A549 (cell line): ENCODE measurements at regions not wholly inside any gene's neighbourhood (a gene's known extent, or its start where the extent isn't known, plus 50 kb on each side); places are given as distances from the start of the nearest gene placed in this dataset.

Experiments
- ATAC-seq, 2 experiments: fragments of 200-7000 bp in 1 of 2; fragments of >200 bp in 1 of 2; cut with Nextera tagmentation in 1 of 2; cut with Tn5 transposase in 1 of 2; 3 replicates each; pipeline versions ENCODE4 v1.8.0 to v1.9.1; 2018 to 2020; ENCODE audit warnings: mild to moderate bottlenecking in 1 of 2, moderate library complexity in 1 of 2
- CTCF ChIA-PET: fragments of 300-600 bp; sonication (Branson Sonifier 250); formaldehyde crosslinking; extraction: SDS; loops from one replicate; lab custom pipeline; 2021; ENCODE audit warnings: antibody characterized with exemption, inconsistent platforms; lab: Yijun Ruan, JAX
- POLR2A ChIA-PET: fragments of 350-600 bp; formaldehyde crosslinking; extraction: SDS; loops from one replicate; lab custom pipeline; 2021; ENCODE audit warnings: antibody characterized with exemption, inconsistent platforms; lab: Yijun Ruan, JAX
- DNase-seq, 2 experiments: peaks; one replicate each; pipeline versions ENCODE4 v3.0.0 to v3.0.0-alpha.2; 2011 to 2016; ENCODE audit warnings: low read depth in 1 of 2, low spot score in 1 of 2
- FAIRE-seq: peaks from 2 replicates; lab custom pipeline; 2011; peaks lifted over from hg19 to GRCh38; lab: Jason Lieb, UNC
- H3K27ac ChIP-seq, 2 experiments: fragments of >200 bp; sonication (Bioruptor Twin); formaldehyde crosslinking; 3 replicates each; pipeline ENCODE4 v1.5.1; 2016 to 2017
- H3K4me1 ChIP-seq: fragments of >200 bp; sonication (Bioruptor Twin); formaldehyde crosslinking; 3 replicates; pipeline ENCODE4 v1.6.1; 2016
- H3K4me2 ChIP-seq: fragments of >200 bp; sonication (Bioruptor Twin); formaldehyde crosslinking; 3 replicates; pipeline ENCODE4 v1.6.1; 2016
- H3K4me3 ChIP-seq: fragments of >200 bp; sonication (Bioruptor Twin); formaldehyde crosslinking; 3 replicates; pipeline ENCODE4 v1.5.1; 2016
- H3K9me3 ChIP-seq: fragments of >200 bp; sonication (Bioruptor Twin); formaldehyde crosslinking; 3 replicates; pipeline ENCODE4 v1.6.1; 2016
- BHLHE40 ChIP-seq: IDR thresholded peaks from 2 replicates; pipeline ENCODE4 v1.6.1; 2012; ENCODE audit warnings: low read depth, low read length, inconsistent platforms
- CBX2 ChIP-seq: fragments of 200-600 bp; sonication (generic); IDR thresholded peaks from 2 replicates; pipeline ENCODE4 v1.6.1; 2016; ENCODE audit warnings: low read depth, mild to moderate bottlenecking, borderline replicate concordance
- CBX8 ChIP-seq: fragments of 200-600 bp; sonication (generic); IDR thresholded peaks from 2 replicates; pipeline ENCODE4 v1.6.1; 2016
- CHD4 ChIP-seq: fragments of 200-600 bp; sonication (generic); IDR thresholded peaks from 2 replicates; pipeline ENCODE4 v1.6.1; 2016; ENCODE audit warnings: antibody characterized with exemption, mild to moderate bottlenecking, borderline replicate concordance
- EHMT2 ChIP-seq: fragments of 200-600 bp; sonication (generic); IDR thresholded peaks from 2 replicates; pipeline ENCODE4 v1.6.1; 2016; ENCODE audit warnings: antibody characterized with exemption, low read depth, mild to moderate bottlenecking, moderate library complexity
- EP300 ChIP-seq, 2 experiments: fragments of >200 bp; sonication (Bioruptor Twin); formaldehyde crosslinking; IDR thresholded peaks; 2 replicates in 1 of 2; 3 replicates in 1 of 2; pipeline ENCODE4 v1.6.1; 2016 to 2017
- HEYL ChIP-seq: fragments of 250-450 bp; sonication (Bioruptor Pico); IDR thresholded peaks from 2 replicates; pipeline ENCODE4 v1.8.0; 2021; ENCODE audit warnings: mild to moderate bottlenecking, moderate library complexity
- KDM5A ChIP-seq: fragments of 200-600 bp; sonication (generic); IDR thresholded peaks from 2 replicates; pipeline ENCODE4 v1.6.1; 2016; ENCODE audit warnings: antibody characterized with exemption, mild to moderate bottlenecking
- MAFK ChIP-seq: fragments of 450-650 bp; IDR thresholded peaks from 2 replicates; pipeline ENCODE4 v1.6.1; 2014; ENCODE audit not compliant: partially characterized antibody
- NFE2L2 ChIP-seq: fragments of 150-350 bp; conservative IDR thresholded peaks from 2 replicates; pipeline ENCODE4 v1.6.1; 2014; ENCODE audit warnings: low read length
- RAD21 ChIP-seq, 2 experiments: fragments of >200 bp in 1 of 2; sonication (Bioruptor Twin) in 1 of 2; formaldehyde crosslinking in 1 of 2; IDR thresholded peaks in 1 of 2; conservative IDR thresholded peaks in 1 of 2; 2 replicates in 1 of 2; 3 replicates in 1 of 2; pipeline ENCODE4 v1.6.1; 2012 to 2018; ENCODE audit warnings: inconsistent platforms in 1 of 2
- RCOR1 ChIP-seq: fragments of 150-350 bp; IDR thresholded peaks from 2 replicates; pipeline ENCODE4 v1.6.1; 2014; ENCODE audit warnings: antibody characterized with exemption, low read length, low read depth
- ZSCAN20 ChIP-seq: fragments of 250-450 bp; sonication (Bioruptor Pico); IDR thresholded peaks from 2 replicates; pipeline ENCODE4 v1.8.0; 2022; ENCODE audit warnings: mild to moderate bottlenecking, moderate library complexity
- WGBS: methylation state at CpG from one replicate; pipeline ENCODE4 v1.1.6; 2017; ENCODE audit errors: missing lambda C conversion rate; 5-methylcytosine and 5-hydroxymethylcytosine counted together
- TF ChIP-seq, protein P1 (sequence below): fragments of >200 bp; sonication (Bioruptor Twin); formaldehyde crosslinking; IDR thresholded peaks from 3 replicates; pipeline ENCODE4 v1.6.1; 2016
- TF ChIP-seq, protein P2 (sequence below): fragments of >200 bp; sonication (Bioruptor Twin); formaldehyde crosslinking; IDR thresholded peaks from 2 replicates; pipeline ENCODE4 v1.6.1; 2016
- TF ChIP-seq, protein P3 (sequence below): IDR thresholded peaks from 2 replicates; pipeline ENCODE4 v1.6.1; 2012
- TF ChIP-seq, protein P4 (sequence below): fragments of >200 bp; sonication (Bioruptor Twin); formaldehyde crosslinking; IDR thresholded peaks from 3 replicates; pipeline ENCODE4 v1.5.1; 2016
- TF ChIP-seq, protein P5 (sequence below): fragments of 450-650 bp; IDR thresholded peaks from 2 replicates; pipeline ENCODE4 v1.6.1; 2014; ENCODE audit warnings: antibody characterized with exemption
- TF ChIP-seq, protein P6 (sequence below): IDR thresholded peaks from 2 replicates; pipeline ENCODE4 v1.6.1; 2012

DNA sequence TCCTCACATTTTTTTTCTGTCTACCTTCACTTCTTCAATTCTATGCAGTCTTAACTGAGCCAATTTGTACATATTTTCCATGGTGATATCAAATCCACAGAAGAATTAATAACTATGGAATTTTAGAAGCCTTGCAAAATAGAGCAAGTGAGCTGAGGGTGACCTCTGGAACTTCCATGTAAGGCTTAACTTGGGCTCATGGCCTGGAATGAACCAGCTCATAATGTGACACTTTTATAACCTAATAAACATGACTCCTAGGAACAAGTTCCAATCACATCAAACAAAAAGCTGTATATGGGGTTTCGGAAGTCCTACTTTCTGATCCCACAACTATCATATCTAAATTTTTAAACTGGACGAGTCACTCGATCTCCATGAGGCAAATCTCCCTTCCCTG, 232.4 kb downstream of the FOXA2 start:
- WGBS, result 91% methylated on average over 3 of the region's 3 CpGs
- peaks cover 8% of the 10 kb centered on the region; the same call in 2 of the 3 replicates for H3K9me3 ChIP-seq
- no peak overlapping the region for H3K27ac ChIP-seq
- no peak for ATAC-seq
- peak; percentile 88 for FAIRE-seq
- H3K4me3 ChIP-seq, result no peak overlapping the region
- CTCF ChIA-PET, result interaction anchor here (1.5 to 8.8 kb wide), 6 partner anchors 13 to 989 kb away, joined by 6 to 85 read pairs (median 9); no protein-coding TSS in a partner anchor
- peaks cover 15% of the 10 kb centered on the region for H3K4me1 ChIP-seq
- no peak overlapping the region for H3K4me2 ChIP-seq
- TF ChIP-seq RAD21 (conservative IDR thresholded peaks at IDR 0.05 in 1 of 2, IDR thresholded peaks at IDR 0.05 in 1 of 2), result no peak
- no peak for TF ChIP-seq CBX8
- TF ChIP-seq MAFK, result no peak
- POLR2A ChIA-PET, result no interaction called here
- no peak for DNase-seq

DNA sequence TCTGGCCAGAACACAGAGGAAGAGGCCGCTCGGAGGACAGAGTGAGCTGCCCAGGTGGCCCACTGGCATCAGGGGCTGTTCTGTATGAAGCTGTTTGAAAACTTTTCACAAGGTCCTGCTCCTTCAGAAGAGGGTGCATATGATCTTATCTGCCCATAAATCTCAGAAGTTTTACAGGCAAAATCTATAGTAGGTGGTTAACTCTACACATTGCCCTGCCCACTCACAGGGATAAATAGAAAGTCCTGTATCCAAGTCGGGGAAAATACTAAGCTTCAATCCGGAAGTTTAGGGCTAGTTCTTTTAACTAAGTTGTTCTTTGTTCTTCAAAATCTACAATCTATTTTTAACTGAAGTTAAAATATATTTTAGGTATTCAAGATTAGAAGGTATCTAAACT, 233.7 kb downstream of the FOXA2 start:
- Histone ChIP-seq H3K27ac (no peak overlapping the region), H3K4me3 (no peak overlapping the region), H3K4me2 (no peak overlapping the region), H3K4me1 (peaks cover 23% of the 10 kb centered on the region), H3K9me3 (peaks cover 8% of the 10 kb centered on the region; the same call in 2 of the 3 replicates)
- TF ChIP-seq, protein P1, sequence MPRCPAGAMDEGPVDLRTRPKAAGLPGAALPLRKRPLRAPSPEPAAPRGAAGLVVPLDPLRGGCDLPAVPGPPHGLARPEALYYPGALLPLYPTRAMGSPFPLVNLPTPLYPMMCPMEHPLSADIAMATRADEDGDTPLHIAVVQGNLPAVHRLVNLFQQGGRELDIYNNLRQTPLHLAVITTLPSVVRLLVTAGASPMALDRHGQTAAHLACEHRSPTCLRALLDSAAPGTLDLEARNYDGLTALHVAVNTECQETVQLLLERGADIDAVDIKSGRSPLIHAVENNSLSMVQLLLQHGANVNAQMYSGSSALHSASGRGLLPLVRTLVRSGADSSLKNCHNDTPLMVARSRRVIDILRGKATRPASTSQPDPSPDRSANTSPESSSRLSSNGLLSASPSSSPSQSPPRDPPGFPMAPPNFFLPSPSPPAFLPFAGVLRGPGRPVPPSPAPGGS, result no peak
- TF ChIP-seq, protein P2, sequence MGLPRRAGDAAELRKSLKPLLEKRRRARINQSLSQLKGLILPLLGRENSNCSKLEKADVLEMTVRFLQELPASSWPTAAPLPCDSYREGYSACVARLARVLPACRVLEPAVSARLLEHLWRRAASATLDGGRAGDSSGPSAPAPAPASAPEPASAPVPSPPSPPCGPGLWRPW, result no peak
- TF ChIP-seq EP300 (IDR thresholded peaks at IDR 0.05) (no peak), KDM5A (no peak)
- ChIA-PET POLR2A (interaction anchor here (1.1 kb wide), 1 partner anchor 237 kb away, joined by 3 read pairs; no protein-coding TSS in a partner anchor), CTCF (interaction anchor here (0.9 to 8.8 kb wide), 14 partner anchors 7 to 333 kb away, joined by 3 to 85 read pairs (median 5); partner anchors contain the start of gene FOXA2)
- DNase-seq (no peak), FAIRE-seq (no peak), ATAC-seq (no peak)
- WGBS, result 88% methylated on average over 4 of the region's 4 CpGs

DNA sequence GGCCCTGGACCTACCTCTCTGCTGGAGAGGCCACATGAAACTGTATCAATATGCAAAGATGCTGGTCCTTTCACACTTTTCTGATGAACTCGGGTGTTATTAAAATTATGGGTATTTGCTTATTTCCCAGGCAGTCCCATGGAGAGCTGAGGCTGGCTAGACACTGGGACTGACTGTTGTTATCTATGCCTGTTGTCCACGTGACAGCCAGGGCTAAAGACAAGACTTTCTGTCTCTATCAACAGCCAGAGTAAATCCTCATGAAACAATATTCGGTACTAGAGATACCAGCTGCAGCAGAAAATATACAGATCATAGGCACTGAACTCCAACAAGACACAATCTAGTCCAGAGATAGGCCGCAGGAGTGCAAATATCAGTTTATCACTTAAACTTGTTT, 236.4 kb downstream of the FOXA2 start:
- no peak overlapping the region for H3K4me2 ChIP-seq
- WGBS, result 60% methylated on average over 4 of the region's 4 CpGs
- DNase-seq (no peak), FAIRE-seq (no peak), ATAC-seq (no peak; a peak in 1 of 6 replicates)
- H3K9me3 ChIP-seq, result no peaks in the 10 kb centered on the region
- TF ChIP-seq EHMT2 (no peak), ZSCAN20 (CRISPR knock-in tag) (no peak), KDM5A (no peak), EP300 (IDR thresholded peaks at IDR 0.05) (no peak), NFE2L2 (no peak), CHD4 (no peak), BHLHE40 (no peak)
- TF ChIP-seq, protein P3, sequence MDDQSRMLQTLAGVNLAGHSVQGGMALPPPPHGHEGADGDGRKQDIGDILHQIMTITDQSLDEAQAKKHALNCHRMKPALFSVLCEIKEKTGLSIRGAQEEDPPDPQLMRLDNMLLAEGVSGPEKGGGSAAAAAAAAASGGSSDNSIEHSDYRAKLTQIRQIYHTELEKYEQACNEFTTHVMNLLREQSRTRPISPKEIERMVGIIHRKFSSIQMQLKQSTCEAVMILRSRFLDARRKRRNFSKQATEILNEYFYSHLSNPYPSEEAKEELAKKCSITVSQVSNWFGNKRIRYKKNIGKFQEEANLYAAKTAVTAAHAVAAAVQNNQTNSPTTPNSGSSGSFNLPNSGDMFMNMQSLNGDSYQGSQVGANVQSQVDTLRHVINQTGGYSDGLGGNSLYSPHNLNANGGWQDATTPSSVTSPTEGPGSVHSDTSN, result no peak
- TF ChIP-seq, protein P4, sequence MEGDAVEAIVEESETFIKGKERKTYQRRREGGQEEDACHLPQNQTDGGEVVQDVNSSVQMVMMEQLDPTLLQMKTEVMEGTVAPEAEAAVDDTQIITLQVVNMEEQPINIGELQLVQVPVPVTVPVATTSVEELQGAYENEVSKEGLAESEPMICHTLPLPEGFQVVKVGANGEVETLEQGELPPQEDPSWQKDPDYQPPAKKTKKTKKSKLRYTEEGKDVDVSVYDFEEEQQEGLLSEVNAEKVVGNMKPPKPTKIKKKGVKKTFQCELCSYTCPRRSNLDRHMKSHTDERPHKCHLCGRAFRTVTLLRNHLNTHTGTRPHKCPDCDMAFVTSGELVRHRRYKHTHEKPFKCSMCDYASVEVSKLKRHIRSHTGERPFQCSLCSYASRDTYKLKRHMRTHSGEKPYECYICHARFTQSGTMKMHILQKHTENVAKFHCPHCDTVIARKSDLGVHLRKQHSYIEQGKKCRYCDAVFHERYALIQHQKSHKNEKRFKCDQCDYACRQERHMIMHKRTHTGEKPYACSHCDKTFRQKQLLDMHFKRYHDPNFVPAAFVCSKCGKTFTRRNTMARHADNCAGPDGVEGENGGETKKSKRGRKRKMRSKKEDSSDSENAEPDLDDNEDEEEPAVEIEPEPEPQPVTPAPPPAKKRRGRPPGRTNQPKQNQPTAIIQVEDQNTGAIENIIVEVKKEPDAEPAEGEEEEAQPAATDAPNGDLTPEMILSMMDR, result no peak
- ChIA-PET POLR2A (interaction anchor here (0.5 kb wide), 1 partner anchor 1073 kb away, joined by 3 read pairs; no protein-coding TSS in a partner anchor), CTCF (interaction anchor here (1.2 to 8.8 kb wide), 6 partner anchors 9 to 239 kb away, joined by 3 to 85 read pairs (median 13); no protein-coding TSS in a partner anchor)
- no peak overlapping the region; a peak in 1 of 6 replicates for H3K27ac ChIP-seq
- peaks cover 8% of the 10 kb centered on the region for H3K4me1 ChIP-seq
- no peak overlapping the region for H3K4me3 ChIP-seq

DNA sequence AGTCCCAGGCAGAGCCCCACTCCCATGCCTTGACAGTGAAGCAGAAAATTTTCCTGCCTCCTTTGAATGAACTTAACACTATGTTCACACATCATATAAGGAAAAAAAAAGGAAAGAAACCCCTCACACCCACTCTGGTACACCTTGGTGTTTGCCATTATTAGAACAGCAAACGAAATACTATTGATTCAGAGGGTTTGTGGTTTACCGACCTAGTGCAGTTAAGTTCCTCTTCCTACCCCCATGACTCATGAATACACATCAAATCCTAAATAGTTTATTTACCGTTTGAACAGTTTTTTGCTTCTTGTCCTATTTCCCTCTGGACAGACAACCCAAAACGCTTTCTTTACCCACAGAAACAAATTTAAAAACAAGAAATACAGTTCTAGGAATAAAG, 237.7 kb downstream of the FOXA2 start:
- 0 out of 6 replicates have a peak, but pooled peaks of 1 of the 2 experiments have one; percentile 27 for ATAC-seq
- POLR2A ChIA-PET, result no interaction called here
- WGBS, result 16% methylated on average over 4 of the region's 4 CpGs
- FAIRE-seq, result peak; percentile 39
- TF ChIP-seq, protein P5, sequence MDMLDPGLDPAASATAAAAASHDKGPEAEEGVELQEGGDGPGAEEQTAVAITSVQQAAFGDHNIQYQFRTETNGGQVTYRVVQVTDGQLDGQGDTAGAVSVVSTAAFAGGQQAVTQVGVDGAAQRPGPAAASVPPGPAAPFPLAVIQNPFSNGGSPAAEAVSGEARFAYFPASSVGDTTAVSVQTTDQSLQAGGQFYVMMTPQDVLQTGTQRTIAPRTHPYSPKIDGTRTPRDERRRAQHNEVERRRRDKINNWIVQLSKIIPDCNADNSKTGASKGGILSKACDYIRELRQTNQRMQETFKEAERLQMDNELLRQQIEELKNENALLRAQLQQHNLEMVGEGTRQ, result no peak
- TF ChIP-seq RCOR1 (no peak), CBX2 (no peak), CHD4 (no peak), HEYL (CRISPR knock-in tag) (no peak)
- TF ChIP-seq, protein P1, result no peak
- TF ChIP-seq, protein P6, sequence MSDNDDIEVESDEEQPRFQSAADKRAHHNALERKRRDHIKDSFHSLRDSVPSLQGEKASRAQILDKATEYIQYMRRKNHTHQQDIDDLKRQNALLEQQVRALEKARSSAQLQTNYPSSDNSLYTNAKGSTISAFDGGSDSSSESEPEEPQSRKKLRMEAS, result no peak
- TF ChIP-seq, all 56 proteins: peak for 0
- Histone ChIP-seq H3K27ac (peak overlapping the region in 1 of 2 experiments; percentile 18; a peak in 3 of 6 replicates), H3K4me3 (no peak overlapping the region), H3K4me2 (no peak overlapping the region), H3K4me1 (peaks cover 13% of the 10 kb centered on the region), H3K9me3 (no peaks in the 10 kb centered on the region)
- CTCF ChIA-PET, result interaction anchor here (0.6 to 9.4 kb wide), 8 partner anchors 8 to 340 kb away, joined by 3 to 276 read pairs (median 14); partner anchors contain the start of gene FOXA2
- no peak for DNase-seq
